ENCODE measurements at regions not wholly inside any gene's neighbourhood (a gene's known extent, or its start where the extent isn't known, plus 50 kb on each side); places are given as distances from the start of the nearest gene placed in this dataset.

DNA sequence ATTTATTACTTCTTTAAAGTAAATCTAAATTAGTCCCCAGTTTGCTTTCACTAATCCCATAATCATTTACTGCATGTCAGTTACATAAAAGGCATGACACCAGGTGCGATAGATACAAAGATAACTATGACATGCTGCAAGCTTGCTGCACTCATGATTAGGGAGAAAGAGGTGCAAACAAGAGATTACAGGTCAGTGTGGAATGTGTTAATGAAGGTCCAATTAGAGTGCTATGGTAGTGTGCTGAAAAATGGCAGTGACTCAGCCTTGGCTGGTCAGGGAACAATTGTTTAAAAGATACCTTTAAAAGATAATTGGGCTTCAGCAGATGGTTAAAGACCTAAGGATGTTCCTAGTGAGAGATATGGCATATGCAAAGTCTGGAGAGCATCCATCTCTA is 352.6 kb upstream of the TGFBR2 start:
- DNase-seq: no peak
- Histone ChIP-seq H3K27ac (no peak overlapping the region), H3K36me3 (no peaks in the 10 kb centered on the region), H3K27me3 (no peaks in the 10 kb centered on the region), H3K4me3 (no peak overlapping the region), H3K9me3 (no peaks in the 10 kb centered on the region), H3K4me1 (no peaks in the 10 kb centered on the region)
- TF ChIP-seq, protein P1, sequence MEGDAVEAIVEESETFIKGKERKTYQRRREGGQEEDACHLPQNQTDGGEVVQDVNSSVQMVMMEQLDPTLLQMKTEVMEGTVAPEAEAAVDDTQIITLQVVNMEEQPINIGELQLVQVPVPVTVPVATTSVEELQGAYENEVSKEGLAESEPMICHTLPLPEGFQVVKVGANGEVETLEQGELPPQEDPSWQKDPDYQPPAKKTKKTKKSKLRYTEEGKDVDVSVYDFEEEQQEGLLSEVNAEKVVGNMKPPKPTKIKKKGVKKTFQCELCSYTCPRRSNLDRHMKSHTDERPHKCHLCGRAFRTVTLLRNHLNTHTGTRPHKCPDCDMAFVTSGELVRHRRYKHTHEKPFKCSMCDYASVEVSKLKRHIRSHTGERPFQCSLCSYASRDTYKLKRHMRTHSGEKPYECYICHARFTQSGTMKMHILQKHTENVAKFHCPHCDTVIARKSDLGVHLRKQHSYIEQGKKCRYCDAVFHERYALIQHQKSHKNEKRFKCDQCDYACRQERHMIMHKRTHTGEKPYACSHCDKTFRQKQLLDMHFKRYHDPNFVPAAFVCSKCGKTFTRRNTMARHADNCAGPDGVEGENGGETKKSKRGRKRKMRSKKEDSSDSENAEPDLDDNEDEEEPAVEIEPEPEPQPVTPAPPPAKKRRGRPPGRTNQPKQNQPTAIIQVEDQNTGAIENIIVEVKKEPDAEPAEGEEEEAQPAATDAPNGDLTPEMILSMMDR (IDR thresholded peaks at IDR 0.05): no peak
- intact Hi-C loops (cut with DNase I; ENCODE audit: low total_unique reads): no loop called here

DNA sequence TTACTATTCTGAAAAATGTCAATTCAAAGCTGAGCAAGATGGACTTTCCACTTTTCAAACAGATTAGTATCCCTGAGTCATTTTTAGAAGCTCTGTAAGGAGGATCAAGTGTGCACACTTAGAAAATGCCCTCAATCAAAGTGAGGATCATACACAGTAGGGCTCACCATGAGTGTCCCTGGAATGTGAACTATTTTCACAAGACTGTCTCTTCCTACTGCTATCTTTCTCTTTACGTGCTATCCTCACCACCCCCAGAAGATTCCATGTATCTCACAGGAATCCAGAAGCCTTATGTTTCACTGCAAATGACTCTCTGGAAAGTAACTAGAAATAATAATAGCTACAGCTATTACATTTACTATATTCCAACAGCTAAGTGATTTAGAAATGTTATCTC is 349.9 kb upstream of the TGFBR2 start:
- TF ChIP-seq, protein P1 (IDR thresholded peaks at IDR 0.05): no peak
- intact Hi-C loops (cut with DNase I; ENCODE audit: low total_unique reads): no loop called here
- H3K4me1 ChIP-seq: peaks cover 0 to 7% (median 0%) of the 10 kb centered on the region in 4 donors
- DNase-seq: no peak
- H3K27me3 ChIP-seq: no peaks in the 10 kb centered on the region
- H3K9me3 ChIP-seq: no peaks in the 10 kb centered on the region
- no peak overlapping the region for H3K4me3 ChIP-seq
- no peaks in the 10 kb centered on the region for H3K36me3 ChIP-seq
- H3K27ac ChIP-seq: no peak overlapping the region

DNA sequence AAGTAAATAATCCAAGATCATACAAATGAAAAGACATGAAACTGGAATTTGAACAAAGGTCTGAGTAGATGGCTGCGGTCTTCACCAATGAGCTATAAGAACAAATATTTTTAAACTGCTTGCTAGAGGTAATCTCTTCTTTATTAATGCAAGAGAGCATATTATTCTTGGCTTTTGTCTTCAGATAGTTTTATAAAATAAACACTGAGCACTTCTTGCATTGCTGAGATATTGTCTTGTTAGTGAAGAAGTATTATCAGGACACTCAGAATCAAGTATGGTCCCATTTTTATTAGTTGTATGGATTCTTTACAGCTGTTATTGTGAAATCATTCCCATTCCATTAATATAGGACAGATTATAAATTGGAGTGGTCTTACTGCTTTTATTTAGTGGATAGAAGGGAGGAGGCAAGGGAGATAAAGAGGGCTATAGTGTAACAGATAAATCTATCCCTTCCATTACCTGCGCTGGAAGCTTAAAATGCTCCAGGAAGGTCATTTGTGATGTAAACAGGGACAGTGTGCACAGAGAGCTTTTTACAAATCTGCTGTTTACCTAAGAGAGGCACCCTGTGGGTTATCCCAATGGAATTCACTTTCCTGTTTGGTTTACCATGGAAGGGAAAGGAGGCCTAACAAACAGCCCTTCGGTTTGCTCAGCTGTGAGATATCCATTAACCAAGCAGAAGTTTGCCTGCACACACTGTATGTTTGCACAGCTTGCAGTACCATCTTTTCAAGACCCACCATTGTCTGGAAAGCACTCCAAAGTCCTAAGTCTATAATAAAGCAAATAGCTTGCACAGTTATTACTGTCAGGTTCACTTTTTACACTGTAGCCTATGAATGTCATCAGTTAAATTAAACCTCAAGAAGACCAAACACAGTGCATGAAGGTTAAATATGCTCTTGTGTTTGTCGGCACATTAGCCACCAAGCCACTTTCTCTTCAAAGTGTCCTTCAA is 347.7 kb upstream of the TGFBR2 start:
- Histone ChIP-seq H3K4me3 (no peak overlapping the region), H3K27ac (no peak overlapping the region), H3K4me1 (peaks cover 0 to 28% (median 0%) of the 10 kb centered on the region in 4 donors), H3K36me3 (no peaks in the 10 kb centered on the region), H3K9me3 (no peaks in the 10 kb centered on the region), H3K27me3 (no peaks in the 10 kb centered on the region)
- DNase-seq: no peak
- TF ChIP-seq, protein P1 (IDR thresholded peaks at IDR 0.05): no peak
- intact Hi-C loops (cut with DNase I; ENCODE audit: low total_unique reads): no loop called here

DNA sequence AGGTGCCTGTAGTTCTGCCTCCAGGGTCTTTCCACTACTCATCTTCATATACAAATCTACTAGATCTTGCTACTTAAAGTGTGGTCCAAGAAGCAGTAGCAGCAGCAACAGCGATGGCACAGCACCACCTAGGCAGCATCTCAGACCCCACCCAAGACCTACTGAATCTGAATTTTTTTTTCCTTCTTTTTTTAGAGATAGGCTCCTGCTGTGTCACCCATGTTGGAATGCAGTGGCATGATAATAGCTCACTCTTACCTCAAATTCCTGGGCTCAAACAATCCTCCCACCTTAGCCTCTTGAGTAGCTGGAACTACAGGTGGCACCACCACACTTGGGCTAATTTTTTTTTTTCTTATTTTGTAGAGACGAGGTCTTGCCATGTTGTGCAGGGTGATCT is 346.7 kb upstream of the TGFBR2 start:
- Histone ChIP-seq H3K27ac (no peak overlapping the region), H3K4me1 (peaks cover 0 to 29% (median 0%) of the 10 kb centered on the region in 4 donors), H3K27me3 (no peaks in the 10 kb centered on the region), H3K36me3 (no peaks in the 10 kb centered on the region), H3K4me3 (no peak overlapping the region), H3K9me3 (no peaks in the 10 kb centered on the region)
- TF ChIP-seq, protein P1 (IDR thresholded peaks at IDR 0.05): no peak
- DNase-seq: no peak
- intact Hi-C loops (cut with DNase I; ENCODE audit: low total_unique reads): no loop called here

DNA sequence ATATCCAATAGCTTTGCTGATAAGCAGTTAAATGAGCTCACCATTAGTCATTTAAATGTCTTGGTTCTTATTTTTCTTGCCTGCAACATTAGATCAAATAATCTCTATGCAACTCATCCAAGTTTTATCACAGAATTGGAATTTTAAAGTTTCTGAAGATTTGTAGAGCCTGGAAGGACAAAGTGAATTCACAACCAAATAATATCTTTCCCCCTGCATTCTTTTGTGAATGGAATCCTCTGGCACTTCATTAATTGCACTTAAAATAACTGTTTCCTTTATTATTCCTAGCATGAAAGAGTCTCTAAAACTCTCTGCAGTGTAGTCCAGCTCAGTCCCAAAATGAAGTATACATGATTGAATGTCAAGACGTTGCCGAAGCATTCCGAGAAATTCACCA is 345.6 kb upstream of the TGFBR2 start:
- H3K4me3 ChIP-seq: no peak overlapping the region
- TF ChIP-seq, protein P1 (IDR thresholded peaks at IDR 0.05): no peak
- intact Hi-C loops (cut with DNase I; ENCODE audit: low total_unique reads): no loop called here
- no peaks in the 10 kb centered on the region for H3K27me3 ChIP-seq
- no peak for DNase-seq
- no peaks in the 10 kb centered on the region for H3K9me3 ChIP-seq
- H3K4me1 ChIP-seq: peaks cover 0 to 29% (median 0%) of the 10 kb centered on the region in 4 donors
- no peaks in the 10 kb centered on the region for H3K36me3 ChIP-seq
- no peak overlapping the region for H3K27ac ChIP-seq

Measured in tibial artery (tissue), 4 donors.